ENCODE measurements at regions not wholly inside any gene's neighbourhood (a gene's known extent, or its start where the extent isn't known, plus 50 kb on each side); places are given as distances from the start of the nearest gene placed in this dataset.

GRCh38 chr14:101351769-101352168, 209.5 kb upstream of the DIO3 start:
- no peak for TF ChIP-seq CTCF (IDR thresholded peaks at IDR 0.05; ENCODE audit: unreplicated experiment in 3 of 3)
- H3K9me3 Mint-ChIP-seq, result peaks cover 26% of the 10 kb centered on the region
- no peaks in the 10 kb centered on the region for H3K36me3 Mint-ChIP-seq (ENCODE audit: low read depth)
- H3K27ac Mint-ChIP-seq, result no peak overlapping the region
- peaks cover 4% of the 10 kb centered on the region for H3K27me3 Mint-ChIP-seq (ENCODE audit: low read depth)
- H3K4me1 Mint-ChIP-seq, result peaks cover 10% of the 10 kb centered on the region
- no peak overlapping the region for H3K4me3 Mint-ChIP-seq

GRCh38 chr14:101352567-101352966, 208.7 kb upstream of the DIO3 start:
- H3K27me3 Mint-ChIP-seq (ENCODE audit: low read depth), result peaks cover 4% of the 10 kb centered on the region
- no peak overlapping the region for H3K4me3 Mint-ChIP-seq
- no peak for TF ChIP-seq CTCF (IDR thresholded peaks at IDR 0.05; ENCODE audit: unreplicated experiment in 3 of 3)
- no peak overlapping the region for H3K27ac Mint-ChIP-seq
- peaks cover 15% of the 10 kb centered on the region for H3K4me1 Mint-ChIP-seq
- peaks cover 26% of the 10 kb centered on the region for H3K9me3 Mint-ChIP-seq
- H3K36me3 Mint-ChIP-seq (ENCODE audit: low read depth), result no peaks in the 10 kb centered on the region

- Mint-ChIP-seq H3K27ac (no peak overlapping the region), H3K36me3 (ENCODE audit: low read depth) (no peaks in the 10 kb centered on the region), H3K4me3 (no peak overlapping the region), H3K4me1 (peaks cover 17% of the 10 kb centered on the region), H3K9me3 (peaks cover 26% of the 10 kb centered on the region), H3K27me3 (ENCODE audit: low read depth) (peaks cover 4% of the 10 kb centered on the region)
- no peak for TF ChIP-seq CTCF (IDR thresholded peaks at IDR 0.05; ENCODE audit: unreplicated experiment in 3 of 3)
Measured at GRCh38 chr14:101353422-101353821, 207.9 kb upstream of the DIO3 start.

GRCh38 chr14:101354726-101355125, 206.6 kb upstream of the DIO3 start:
- Mint-ChIP-seq H3K4me1 (peaks cover 30% of the 10 kb centered on the region), H3K4me3 (no peak overlapping the region), H3K27me3 (ENCODE audit: low read depth) (peaks cover 4% of the 10 kb centered on the region), H3K27ac (no peak overlapping the region), H3K9me3 (peaks cover 26% of the 10 kb centered on the region), H3K36me3 (ENCODE audit: low read depth) (no peaks in the 10 kb centered on the region)
- TF ChIP-seq CTCF (IDR thresholded peaks at IDR 0.05; ENCODE audit: unreplicated experiment in 3 of 3), result no peak

GRCh38 chr14:101355284-101355683, 206.0 kb upstream of the DIO3 start:
- no peak for TF ChIP-seq CTCF (IDR thresholded peaks at IDR 0.05; ENCODE audit: unreplicated experiment in 3 of 3)
- Mint-ChIP-seq H3K27ac (no peak overlapping the region), H3K4me1 (peaks cover 33% of the 10 kb centered on the region), H3K27me3 (ENCODE audit: low read depth) (peaks cover 4% of the 10 kb centered on the region), H3K4me3 (no peak overlapping the region), H3K9me3 (peaks cover 26% of the 10 kb centered on the region), H3K36me3 (ENCODE audit: low read depth) (no peaks in the 10 kb centered on the region)

- no peak overlapping the region for H3K4me3 Mint-ChIP-seq
- peaks cover 11% of the 10 kb centered on the region for H3K27me3 Mint-ChIP-seq (ENCODE audit: low read depth)
- no peak for TF ChIP-seq CTCF (IDR thresholded peaks at IDR 0.05; ENCODE audit: unreplicated experiment in 3 of 3)
- peaks cover 35% of the 10 kb centered on the region for H3K4me1 Mint-ChIP-seq
- H3K27ac Mint-ChIP-seq, result no peak overlapping the region
- no peaks in the 10 kb centered on the region for H3K36me3 Mint-ChIP-seq (ENCODE audit: low read depth)
- peaks cover 24% of the 10 kb centered on the region for H3K9me3 Mint-ChIP-seq
Measured at GRCh38 chr14:101357038-101357437, 204.3 kb upstream of the DIO3 start.

All from nephron (organoid).